ENCODE measurements at regions not wholly inside any gene's neighbourhood (a gene's known extent, or its start where the extent isn't known, plus 50 kb on each side); places are given as distances from the start of the nearest gene placed in this dataset.

DNA sequence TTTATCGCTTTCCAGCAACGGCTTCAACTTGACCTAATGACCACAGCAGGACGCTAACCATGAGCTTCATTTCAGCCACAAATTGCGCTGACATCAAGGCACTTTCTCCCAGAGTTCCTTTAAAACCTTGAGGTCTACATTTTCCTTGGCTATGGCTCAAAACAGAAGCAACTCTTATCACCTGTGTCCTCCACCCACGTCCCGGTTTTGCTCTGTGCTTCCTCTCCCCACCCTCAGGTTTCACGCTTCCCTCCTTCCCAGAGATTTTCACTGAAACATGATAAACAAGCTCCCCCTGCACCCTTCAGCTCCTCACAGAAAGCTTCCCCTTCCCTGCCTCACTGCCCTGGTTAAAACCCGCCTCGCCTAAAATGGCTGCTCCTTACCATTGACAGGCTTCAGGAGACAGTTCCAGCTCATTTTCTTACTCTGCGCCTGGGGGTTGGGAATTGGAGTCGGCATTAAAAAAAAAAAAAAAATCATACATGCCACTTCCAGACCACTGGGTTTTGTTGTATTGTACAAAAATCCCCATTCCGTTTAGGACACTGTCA, 229.5 kb downstream of the UBE3D start:
- TF ChIP-seq, protein P1, sequence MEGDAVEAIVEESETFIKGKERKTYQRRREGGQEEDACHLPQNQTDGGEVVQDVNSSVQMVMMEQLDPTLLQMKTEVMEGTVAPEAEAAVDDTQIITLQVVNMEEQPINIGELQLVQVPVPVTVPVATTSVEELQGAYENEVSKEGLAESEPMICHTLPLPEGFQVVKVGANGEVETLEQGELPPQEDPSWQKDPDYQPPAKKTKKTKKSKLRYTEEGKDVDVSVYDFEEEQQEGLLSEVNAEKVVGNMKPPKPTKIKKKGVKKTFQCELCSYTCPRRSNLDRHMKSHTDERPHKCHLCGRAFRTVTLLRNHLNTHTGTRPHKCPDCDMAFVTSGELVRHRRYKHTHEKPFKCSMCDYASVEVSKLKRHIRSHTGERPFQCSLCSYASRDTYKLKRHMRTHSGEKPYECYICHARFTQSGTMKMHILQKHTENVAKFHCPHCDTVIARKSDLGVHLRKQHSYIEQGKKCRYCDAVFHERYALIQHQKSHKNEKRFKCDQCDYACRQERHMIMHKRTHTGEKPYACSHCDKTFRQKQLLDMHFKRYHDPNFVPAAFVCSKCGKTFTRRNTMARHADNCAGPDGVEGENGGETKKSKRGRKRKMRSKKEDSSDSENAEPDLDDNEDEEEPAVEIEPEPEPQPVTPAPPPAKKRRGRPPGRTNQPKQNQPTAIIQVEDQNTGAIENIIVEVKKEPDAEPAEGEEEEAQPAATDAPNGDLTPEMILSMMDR (IDR thresholded peaks at IDR 0.05; ENCODE audit: low read length, missing control alignments): no peak
- no peak overlapping the region for H3K4me3 ChIP-seq (replicated peaks; ENCODE audit: low read depth, low read length)

DNA sequence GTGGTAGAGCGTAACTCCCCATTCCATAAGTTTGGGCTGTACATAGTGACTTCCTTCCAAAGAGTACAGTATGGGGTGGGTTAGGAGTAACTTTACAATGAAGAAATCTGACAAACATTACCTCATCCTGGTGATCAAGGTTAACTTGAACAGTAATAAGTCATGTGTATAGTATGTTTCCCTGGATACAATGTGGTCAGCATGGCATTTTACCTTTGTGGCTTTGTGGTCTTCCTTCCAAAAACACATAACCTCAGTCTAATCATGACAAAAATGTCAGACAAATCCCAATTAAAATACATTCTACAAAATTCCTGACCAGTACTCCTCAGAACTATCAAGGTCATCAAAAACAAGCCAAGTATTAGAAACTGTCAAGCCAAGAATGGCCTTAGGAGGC, 225.1 kb downstream of the UBE3D start:
- TF ChIP-seq, protein P1 (IDR thresholded peaks at IDR 0.05; ENCODE audit: low read length, missing control alignments): no peak
- H3K4me3 ChIP-seq (replicated peaks; ENCODE audit: low read depth, low read length): no peak overlapping the region
- no peak for DNase-seq (ENCODE audit: low read depth)

More for the DNA sequence above, 229.5 kb downstream of the UBE3D start:
- DNase-seq (ENCODE audit: low read depth): no peak

DNA sequence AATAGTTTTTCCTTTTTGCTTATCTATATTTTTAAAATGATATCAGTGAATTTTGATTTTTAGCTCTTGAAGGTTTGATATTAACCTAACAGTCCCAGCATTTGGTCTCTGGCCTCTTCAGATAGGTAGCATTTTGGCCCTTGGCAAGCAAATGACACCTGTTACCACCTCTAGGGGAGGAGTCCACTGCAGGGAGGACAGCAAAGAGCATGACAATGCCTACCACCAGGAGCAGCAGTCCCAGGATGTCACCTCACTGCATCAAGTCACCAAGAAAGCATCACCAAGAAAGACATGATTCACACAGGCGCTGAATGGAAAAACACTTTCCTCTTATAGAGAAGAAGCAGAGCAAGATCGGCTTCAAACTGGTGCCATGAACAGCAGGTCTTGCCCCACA, 224.3 kb downstream of the UBE3D start:
- DNase-seq (ENCODE audit: low read depth): no peak
- no peak overlapping the region for H3K4me3 ChIP-seq (replicated peaks; ENCODE audit: low read depth, low read length)
- TF ChIP-seq, protein P1 (IDR thresholded peaks at IDR 0.05; ENCODE audit: low read length, missing control alignments): no peak
